OCI-LY3 (cell line): ENCODE measurements at regions not wholly inside any gene's neighbourhood (a gene's known extent, or its start where the extent isn't known, plus 50 kb on each side); places are given as distances from the start of the nearest gene placed in this dataset.
"Not testable (repeated sequence)": the region's sequence is repeated elsewhere in the genome, so short reads cannot be mapped to it uniquely, and the experiment has no call there.

Source experiments
- H2AFZ ChIP-seq: fragments of 200-600, 300-600 bp; shearing (Covaris generic); 2 replicates; pipeline ENCODE4 v1.6.0; 2014; ENCODE audit warnings: antibody characterized with exemption, low read depth, low read length
- H3K27ac ChIP-seq: fragments of 200-600, 300-600 bp; sonication (generic); 2 replicates; pipeline ENCODE4 v1.5.1; 2014; ENCODE audit warnings: mild to moderate bottlenecking, low read length, moderate library complexity, mixed read lengths
- H3K27me3 ChIP-seq: fragments of 200-600, 300-600 bp; sonication (generic); 2 replicates; pipeline ENCODE4 v1.6.1; 2014; ENCODE audit warnings: low read depth, low read length, mixed read lengths
- H3K36me3 ChIP-seq: fragments of 200-600, 300-600 bp; sonication (generic); replicated peaks from 2 replicates; pipeline ENCODE3; 2014; ENCODE audit warnings: low read depth, low read length, mixed read lengths
- H3K4me1 ChIP-seq: fragments of 300-600, 200-600 bp; sonication (generic); 2 replicates; pipeline ENCODE4 v1.6.1; 2014; ENCODE audit warnings: low read length, mixed read lengths
- H3K4me2 ChIP-seq: fragments of 200-600, 300-600 bp; sonication (generic); 2 replicates; pipeline ENCODE4 v1.6.1; 2014; ENCODE audit warnings: low read length, mixed read lengths
- H3K4me3 ChIP-seq: fragments of 300-600, 200-600 bp; sonication (generic); 2 replicates; pipeline ENCODE4 v1.5.1; 2014; ENCODE audit warnings: antibody characterized with exemption, mild to moderate bottlenecking, low read length, moderate library complexity
- H3K79me2 ChIP-seq: fragments of 300-600, 200-600 bp; shearing (Covaris generic); 2 replicates; pipeline ENCODE4 v1.6.1; 2014; ENCODE audit warnings: mild to moderate bottlenecking, low read length, mixed read lengths
- H3K9ac ChIP-seq: fragments of 300-600, 200-600 bp; shearing (Covaris generic); 2 replicates; pipeline ENCODE4 v1.6.0; 2014; ENCODE audit warnings: mild to moderate bottlenecking, low read length, moderate library complexity
- H3K9me3 ChIP-seq: fragments of 200-600, 300-600 bp; shearing (Covaris generic); 2 replicates; pipeline ENCODE4 v1.6.1; 2014; ENCODE audit warnings: low read length, mixed read lengths; ENCODE audit not compliant: insufficient read depth
- H4K20me1 ChIP-seq: fragments of 200-600, 300-600 bp; sonication (generic); 2 replicates; pipeline ENCODE4 v1.6.1; 2016; ENCODE audit warnings: low read length, mixed read lengths; ENCODE audit not compliant: insufficient read depth
- CTCF ChIP-seq: fragments of 200-600, 300-600 bp; sonication (generic); IDR thresholded peaks from 2 replicates; pipeline ENCODE4 v1.5.1; 2014; ENCODE audit warnings: antibody characterized with exemption, low read length, low read depth
- EZH2phosphoT487 ChIP-seq: fragments of 200-600 bp; shearing (Covaris generic); IDR thresholded peaks from 2 replicates; pipeline ENCODE4 v1.6.1; 2018; ENCODE audit warnings: antibody characterized with exemption, mixed run types, low read depth

- H3K4me1 ChIP-seq, result peaks cover 19% of the 10 kb centered on the region; the same call in 1 of the 2 replicates
- no peak overlapping the region for H2AFZ ChIP-seq
- H3K27me3 ChIP-seq, result no peaks in the 10 kb centered on the region
- H4K20me1 ChIP-seq, result no peaks in the 10 kb centered on the region
- H3K9me3 ChIP-seq, result no peaks in the 10 kb centered on the region
- H3K4me3 ChIP-seq, result no peak overlapping the region
- no peaks in the 10 kb centered on the region for H3K79me2 ChIP-seq
- H3K9ac ChIP-seq, result no peak overlapping the region
- no peak overlapping the region for H3K27ac ChIP-seq
- H3K4me2 ChIP-seq, result no peak overlapping the region
- H3K36me3 ChIP-seq, result no peaks in the 10 kb centered on the region
- TF ChIP-seq EZH2phosphoT487 (no peak), CTCF (no peak)
Measured at GRCh38 chr2:84175340-84175739, 283.7 kb downstream of the SUCLG1 start.

- no peaks in the 10 kb centered on the region for H4K20me1 ChIP-seq
- no peak overlapping the region for H2AFZ ChIP-seq
- H3K36me3 ChIP-seq, result no peaks in the 10 kb centered on the region
- TF ChIP-seq EZH2phosphoT487 (no peak), CTCF (no peak)
- H3K9ac ChIP-seq, result no peak overlapping the region
- H3K4me2 ChIP-seq, result no peak overlapping the region
- H3K27me3 ChIP-seq, result no peaks in the 10 kb centered on the region
- H3K4me3 ChIP-seq, result no peak overlapping the region
- no peaks in the 10 kb centered on the region for H3K79me2 ChIP-seq
- no peak overlapping the region for H3K27ac ChIP-seq
- H3K4me1 ChIP-seq, result peaks cover 8% of the 10 kb centered on the region; the same call in 1 of the 2 replicates
- H3K9me3 ChIP-seq, result no peaks in the 10 kb centered on the region
Measured at GRCh38 chr2:84173041-84173440, 286.0 kb downstream of the SUCLG1 start.

GRCh38 chr2:84170979-84171378 lies 288.1 kb downstream of the SUCLG1 start:
- H4K20me1 ChIP-seq, result no peaks in the 10 kb centered on the region

GRCh38 chr2:84169871-84170270 lies 289.2 kb downstream of the SUCLG1 start:
- Histone ChIP-seq H3K9ac (no peak overlapping the region), H3K27me3 (no peaks in the 10 kb centered on the region), H3K36me3 (no peaks in the 10 kb centered on the region), H2AFZ (no peak overlapping the region), H3K27ac (no peak overlapping the region), H3K9me3 (no peaks in the 10 kb centered on the region), H3K4me1 (peaks cover 3% of the 10 kb centered on the region; the same call in 1 of the 2 replicates), H4K20me1 (no peaks in the 10 kb centered on the region), H3K79me2 (no peaks in the 10 kb centered on the region), H3K4me2 (no peak overlapping the region), H3K4me3 (no peak overlapping the region)
- no peak for TF ChIP-seq EZH2phosphoT487
- no peak for TF ChIP-seq CTCF

More at GRCh38 chr2:84170979-84171378, 288.1 kb downstream of the SUCLG1 start:
- Histone ChIP-seq H3K9ac (no peak overlapping the region), H3K79me2 (no peaks in the 10 kb centered on the region), H3K27me3 (no peaks in the 10 kb centered on the region), H3K4me2 (no peak overlapping the region), H3K4me3 (no peak overlapping the region), H3K4me1 (peaks cover 3% of the 10 kb centered on the region; the same call in 1 of the 2 replicates), H3K9me3 (no peaks in the 10 kb centered on the region), H2AFZ (no peak overlapping the region), H3K36me3 (no peaks in the 10 kb centered on the region), H3K27ac (no peak overlapping the region)
- no peak for TF ChIP-seq CTCF

- not testable (repeated sequence) for H3K27ac ChIP-seq, H2AFZ ChIP-seq, H3K9ac ChIP-seq, H4K20me1 ChIP-seq, H3K79me2 ChIP-seq, H3K4me3 ChIP-seq, H3K4me1 ChIP-seq, H3K36me3 ChIP-seq, H3K27me3 ChIP-seq, H3K4me2 ChIP-seq, H3K9me3 ChIP-seq
Measured at GRCh38 chr2:84168552-84168951, 290.5 kb downstream of the SUCLG1 start.
